ENCODE measurements at regions not wholly inside any gene's neighbourhood (a gene's known extent, or its start where the extent isn't known, plus 50 kb on each side); places are given as distances from the start of the nearest gene placed in this dataset.
A peak's percentile ranks its signal among the peaks of the same experiment; 100 is the strongest.

DNA sequence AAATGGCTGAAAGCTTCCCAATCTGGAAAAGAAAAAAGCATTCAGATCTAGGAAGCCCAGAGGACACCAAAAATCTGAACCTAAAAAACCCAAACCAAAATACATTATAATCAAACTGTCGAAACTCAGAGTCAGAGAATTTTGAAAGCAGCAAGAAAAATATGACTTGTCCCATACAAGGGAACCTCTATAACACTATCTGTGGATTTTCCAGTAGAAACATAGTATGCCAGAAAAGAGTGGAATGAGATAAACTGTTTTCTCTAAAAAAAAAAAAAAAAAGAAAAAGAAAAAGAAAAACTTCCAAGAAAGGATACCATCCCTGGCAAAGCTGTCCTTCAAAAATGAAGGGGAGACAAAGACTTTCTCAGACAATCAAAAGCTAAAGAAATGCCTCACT is 179.0 kb downstream of the POM121L12 start:
- no peak overlapping the region for H3K27ac ChIP-seq (ENCODE audit: extremely low read depth, low read depth, low read length)
- CTCF ChIA-PET = no interaction called here
- H3K36me3 ChIP-seq (ENCODE audit: control insufficient read depth in 2 of 2, insufficient read depth in 1 of 2, low read length in 2 of 2) = no peaks in the 10 kb centered on the region
- POLR2A ChIA-PET = no interaction called here
- TF ChIP-seq ZNF76 (tag by site-specific recombination; IDR thresholded peaks at IDR 0.05; ENCODE audit: borderline replicate concordance, low read depth) (no peak), SETDB1 (IDR thresholded peaks at IDR 0.05; ENCODE audit: insufficient read length, low read length) (peak; percentile 45), ZNF791 (tag by site-specific recombination; IDR thresholded peaks at IDR 0.05) (peak; percentile 88)
- no peaks in the 10 kb centered on the region for H3K4me1 ChIP-seq (ENCODE audit: control insufficient read depth, insufficient read depth, low read length)
- no peak overlapping the region for H3K4me3 ChIP-seq (ENCODE audit: low read depth, low read length)
- H3K9me3 ChIP-seq (ENCODE audit: control insufficient read depth, insufficient read depth, low read depth, low read length) = no peaks in the 10 kb centered on the region

DNA sequence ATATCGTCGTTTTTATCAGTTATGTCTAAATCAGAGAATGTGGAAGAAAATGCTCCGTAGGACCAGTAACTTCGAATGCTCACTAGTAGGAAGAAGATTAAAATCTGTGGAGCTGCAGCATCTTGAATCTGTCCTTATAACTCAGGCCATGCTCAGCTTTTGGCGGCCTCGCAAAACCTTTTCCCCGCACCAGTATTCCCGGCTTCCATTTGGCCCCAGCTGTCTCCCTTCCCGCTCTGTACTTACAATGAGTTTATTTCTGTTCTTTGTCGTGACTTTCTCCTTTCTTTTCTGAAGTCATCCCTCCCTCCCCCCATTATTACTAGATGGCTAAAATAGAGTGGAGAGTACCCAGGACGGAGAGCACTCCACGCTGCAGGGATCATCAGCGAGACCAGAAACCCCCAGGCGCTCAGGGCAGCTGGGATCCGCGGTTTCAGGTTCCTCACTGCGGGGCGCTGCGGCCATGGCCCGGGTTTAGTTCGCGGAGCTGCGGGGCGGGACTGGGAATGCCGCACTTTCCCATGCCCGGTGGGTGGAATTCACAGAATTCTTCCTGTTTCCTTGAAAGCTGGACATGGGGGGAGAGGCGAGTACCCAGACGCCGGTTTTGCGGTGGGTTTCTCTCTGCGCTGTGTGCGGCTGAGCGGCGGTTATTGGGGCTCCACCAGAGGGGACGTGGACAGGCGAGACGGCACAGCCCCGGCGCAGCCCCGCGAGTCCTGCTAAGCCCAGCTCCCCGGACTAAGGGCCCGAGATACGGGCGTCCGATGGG is 183.5 kb downstream of the POM121L12 start:
- CTCF ChIA-PET = no interaction called here
- H3K4me1 ChIP-seq (ENCODE audit: control insufficient read depth, insufficient read depth, low read length) = no peaks in the 10 kb centered on the region
- POLR2A ChIA-PET = no interaction called here
- no peak for TF ChIP-seq ZNF560 (tag by site-specific recombination; IDR thresholded peaks at IDR 0.05; ENCODE audit: borderline replicate concordance)
- TF ChIP-seq ZNF610 (tag by site-specific recombination; IDR thresholded peaks at IDR 0.05; ENCODE audit: borderline replicate concordance) = no peak
- TF ChIP-seq, protein P1, sequence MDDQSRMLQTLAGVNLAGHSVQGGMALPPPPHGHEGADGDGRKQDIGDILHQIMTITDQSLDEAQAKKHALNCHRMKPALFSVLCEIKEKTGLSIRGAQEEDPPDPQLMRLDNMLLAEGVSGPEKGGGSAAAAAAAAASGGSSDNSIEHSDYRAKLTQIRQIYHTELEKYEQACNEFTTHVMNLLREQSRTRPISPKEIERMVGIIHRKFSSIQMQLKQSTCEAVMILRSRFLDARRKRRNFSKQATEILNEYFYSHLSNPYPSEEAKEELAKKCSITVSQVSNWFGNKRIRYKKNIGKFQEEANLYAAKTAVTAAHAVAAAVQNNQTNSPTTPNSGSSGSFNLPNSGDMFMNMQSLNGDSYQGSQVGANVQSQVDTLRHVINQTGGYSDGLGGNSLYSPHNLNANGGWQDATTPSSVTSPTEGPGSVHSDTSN (CRISPR knock-in tag; IDR thresholded peaks at IDR 0.05) = no peak
- TF ChIP-seq, protein P2, sequence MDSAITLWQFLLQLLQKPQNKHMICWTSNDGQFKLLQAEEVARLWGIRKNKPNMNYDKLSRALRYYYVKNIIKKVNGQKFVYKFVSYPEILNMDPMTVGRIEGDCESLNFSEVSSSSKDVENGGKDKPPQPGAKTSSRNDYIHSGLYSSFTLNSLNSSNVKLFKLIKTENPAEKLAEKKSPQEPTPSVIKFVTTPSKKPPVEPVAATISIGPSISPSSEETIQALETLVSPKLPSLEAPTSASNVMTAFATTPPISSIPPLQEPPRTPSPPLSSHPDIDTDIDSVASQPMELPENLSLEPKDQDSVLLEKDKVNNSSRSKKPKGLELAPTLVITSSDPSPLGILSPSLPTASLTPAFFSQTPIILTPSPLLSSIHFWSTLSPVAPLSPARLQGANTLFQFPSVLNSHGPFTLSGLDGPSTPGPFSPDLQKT (IDR thresholded peaks at IDR 0.05; ENCODE audit: borderline replicate concordance, low read depth, low read length) = no peak
- no peak for TF ChIP-seq ZNF473 (tag by site-specific recombination; IDR thresholded peaks at IDR 0.05)
- no peak for TF ChIP-seq ZBTB48 (tag by site-specific recombination; IDR thresholded peaks at IDR 0.05)
- no peaks in the 10 kb centered on the region for H3K9me3 ChIP-seq (ENCODE audit: control insufficient read depth, insufficient read depth, low read depth, low read length)
- no peaks in the 10 kb centered on the region for H3K36me3 ChIP-seq (ENCODE audit: control insufficient read depth in 2 of 2, insufficient read depth in 1 of 2, low read length in 2 of 2)
- no peak overlapping the region for H3K27ac ChIP-seq (ENCODE audit: extremely low read depth, low read depth, low read length)
- no peak overlapping the region for H3K4me3 ChIP-seq (ENCODE audit: low read depth, low read length)

DNA sequence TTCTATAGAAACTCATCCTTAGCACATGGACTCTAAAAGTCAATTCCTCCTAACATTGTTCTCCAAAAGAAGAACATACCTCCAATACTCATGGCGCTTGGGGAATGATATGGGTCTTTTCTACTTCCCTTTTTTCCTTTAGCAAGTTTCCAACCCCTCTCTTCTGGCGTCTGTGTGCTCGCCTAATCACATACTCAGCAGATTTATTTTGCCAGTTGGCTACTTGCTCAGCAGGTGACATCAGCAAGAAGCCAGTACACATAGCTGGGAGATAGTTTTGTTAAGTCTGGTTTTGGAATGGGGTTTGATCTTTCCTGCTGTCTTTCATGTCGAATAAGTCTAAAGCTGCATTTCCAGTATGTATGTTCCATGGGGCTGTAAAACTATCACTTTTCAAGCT is 193.8 kb downstream of the POM121L12 start:
- no peaks in the 10 kb centered on the region for H3K9me3 ChIP-seq (ENCODE audit: control insufficient read depth, insufficient read depth, low read depth, low read length)
- H3K4me1 ChIP-seq (ENCODE audit: control insufficient read depth, insufficient read depth, low read length) = no peaks in the 10 kb centered on the region
- CTCF ChIA-PET = no interaction called here
- no peaks in the 10 kb centered on the region for H3K36me3 ChIP-seq (ENCODE audit: control insufficient read depth in 2 of 2, insufficient read depth in 1 of 2, low read length in 2 of 2)
- H3K4me3 ChIP-seq (ENCODE audit: low read depth, low read length) = no peak overlapping the region
- no peak overlapping the region for H3K27ac ChIP-seq (ENCODE audit: extremely low read depth, low read depth, low read length)
- POLR2A ChIA-PET = no interaction called here
- TF ChIP-seq ZBTB11 (tag by site-specific recombination; conservative IDR thresholded peaks at IDR 0.05; ENCODE audit: low read depth) (no peak), REPIN1 (tag by site-specific recombination; IDR thresholded peaks at IDR 0.05; ENCODE audit: low read depth) (no peak), ZNF707 (tag by site-specific recombination; IDR thresholded peaks at IDR 0.05) (no peak), ZNF280C (tag by site-specific recombination; IDR thresholded peaks at IDR 0.05) (no peak), ZNF610 (tag by site-specific recombination; IDR thresholded peaks at IDR 0.05; ENCODE audit: borderline replicate concordance) (no peak), SETDB1 (IDR thresholded peaks at IDR 0.05; ENCODE audit: insufficient read length, low read length) (no peak), ZNF350 (tag by site-specific recombination; IDR thresholded peaks at IDR 0.05) (no peak), ZSCAN4 (tag by site-specific recombination; IDR thresholded peaks at IDR 0.05) (no peak), ZNF211 (tag by site-specific recombination; IDR thresholded peaks at IDR 0.05; ENCODE audit: low read depth) (no peak), ZNF600 (tag by site-specific recombination; IDR thresholded peaks at IDR 0.05) (no peak), HOXA7 (CRISPR knock-in tag; IDR thresholded peaks at IDR 0.05; ENCODE audit: borderline replicate concordance) (no peak)
- TF ChIP-seq, protein P3, sequence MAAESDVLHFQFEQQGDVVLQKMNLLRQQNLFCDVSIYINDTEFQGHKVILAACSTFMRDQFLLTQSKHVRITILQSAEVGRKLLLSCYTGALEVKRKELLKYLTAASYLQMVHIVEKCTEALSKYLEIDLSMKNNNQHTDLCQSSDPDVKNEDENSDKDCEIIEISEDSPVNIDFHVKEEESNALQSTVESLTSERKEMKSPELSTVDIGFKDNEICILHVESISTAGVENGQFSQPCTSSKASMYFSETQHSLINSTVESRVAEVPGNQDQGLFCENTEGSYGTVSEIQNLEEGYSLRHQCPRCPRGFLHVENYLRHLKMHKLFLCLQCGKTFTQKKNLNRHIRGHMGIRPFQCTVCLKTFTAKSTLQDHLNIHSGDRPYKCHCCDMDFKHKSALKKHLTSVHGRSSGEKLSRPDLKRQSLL (tag by site-specific recombination; IDR thresholded peaks at IDR 0.05) = no peak
